OCI-LY7 (cell line): ENCODE measurements at regions not wholly inside any gene's neighbourhood (a gene's known extent, or its start where the extent isn't known, plus 50 kb on each side); places are given as distances from the start of the nearest gene placed in this dataset.

ENCODE experiments used
- BruUV-seq: library from RNA; stranded (reverse); fragments of 400-500 nt; replicated peaks from 2 replicates; lab custom pipeline; 2021; lab: Mats Ljungman, UMichigan
- CTCF ChIA-PET: fragments of 300-600 bp; sonication (Branson Sonifier 250); formaldehyde crosslinking; loops from one replicate; lab custom pipeline; 2022; ENCODE audit warnings: antibody characterized with exemption; ENCODE audit not compliant: unreplicated experiment; lab: Charles Lee
- POLR2A ChIA-PET: fragments of 300-600 bp; sonication (Branson Sonifier 250); formaldehyde crosslinking; loops from one replicate; lab custom pipeline; 2022; ENCODE audit warnings: antibody characterized with exemption; lab: Charles Lee
- DNase-seq: peaks from one replicate; pipeline ENCODE4 v3.0.0-alpha.2; 2015; ENCODE audit warnings: low spot score
- H2AFZ ChIP-seq: fragments of 200-600 bp; sonication (generic), shearing (Covaris generic); 2 replicates; pipeline ENCODE4 v1.6.1; 2014; ENCODE audit warnings: mild to moderate bottlenecking, antibody characterized with exemption, low read length, moderate library complexity
- H3K27ac ChIP-seq: fragments of 200-600 bp; sonication (generic); 2 replicates; pipeline ENCODE4 v1.5.1; 2014; ENCODE audit warnings: mixed run types, low read depth, mild to moderate bottlenecking, moderate library complexity, low read length, inconsistent platforms; ENCODE audit not compliant: poor library complexity, severe bottlenecking
- H3K36me3 ChIP-seq: fragments of 200-600 bp; sonication (generic); 2 replicates; pipeline ENCODE4 v1.6.1; 2014; ENCODE audit warnings: mild to moderate bottlenecking, antibody characterized with exemption, low read length, moderate library complexity, mixed read lengths; ENCODE audit not compliant: insufficient read depth
- H3K4me1 ChIP-seq: fragments of 200-600 bp; sonication (generic); 2 replicates; pipeline ENCODE4 v1.5.1; 2014; ENCODE audit warnings: mild to moderate bottlenecking, low read length; ENCODE audit not compliant: insufficient read depth, poor library complexity, severe bottlenecking
- H3K4me2 ChIP-seq: fragments of 200-600 bp; sonication (generic); 2 replicates; pipeline ENCODE4 v1.6.1; 2014; ENCODE audit warnings: mild to moderate bottlenecking, low read length
- H3K4me3 ChIP-seq: fragments of 200-600 bp; sonication (generic); 2 replicates; pipeline ENCODE4 v1.5.1; 2014; ENCODE audit warnings: mild to moderate bottlenecking, low read depth, low read length; ENCODE audit not compliant: poor library complexity, severe bottlenecking
- H3K79me2 ChIP-seq: fragments of 200-600 bp; sonication (generic); 2 replicates; pipeline ENCODE4 v1.6.1; 2016; ENCODE audit warnings: low read depth, mild to moderate bottlenecking, low read length, moderate library complexity, mixed read lengths; ENCODE audit not compliant: insufficient read depth
- H3K9me2 ChIP-seq: fragments of 200-600 bp; sonication (generic); 2 replicates; pipeline ENCODE4 v1.6.1; 2016; ENCODE audit warnings: mild to moderate bottlenecking, low read length, mixed read lengths; ENCODE audit not compliant: insufficient read depth
- H3K9me3 ChIP-seq: fragments of 200-600 bp; sonication (generic); 2 replicates; pipeline ENCODE4 v1.6.1; 2014; ENCODE audit warnings: mild to moderate bottlenecking, mixed run types, low read length, mixed read lengths
- H4K20me1 ChIP-seq: fragments of 200-600 bp; sonication (generic); 2 replicates; pipeline ENCODE4 v1.6.1; 2014; ENCODE audit warnings: mild to moderate bottlenecking, antibody characterized with exemption, low read length, moderate library complexity, mixed read lengths; ENCODE audit not compliant: insufficient read depth
- CTCF ChIP-seq: fragments of 200-600 bp; sonication (generic); conservative IDR thresholded peaks from 2 replicates; pipeline ENCODE4 v1.5.1; 2014; ENCODE audit warnings: mild to moderate bottlenecking, antibody characterized with exemption, low read length, moderate library complexity, mixed read lengths
- EZH2phosphoT487 ChIP-seq: fragments of 200-600 bp; sonication (generic); IDR thresholded peaks from 2 replicates; pipeline ENCODE4 v1.6.1; 2018; ENCODE audit warnings: low read depth, borderline replicate concordance, mild to moderate bottlenecking, mixed run types, antibody characterized with exemption, low read length, moderate library complexity, mixed read lengths
- intact Hi-C: fragments of 100-400 bp; cut with micrococcal nuclease; formaldehyde crosslinking; loops from one replicate; pipeline ENCODE4 v1.10.0; 2022; ENCODE audit not compliant: unreplicated experiment

GRCh38 chr1:82214606-82215005 is 413.9 kb downstream of the ADGRL2 start:
- Histone ChIP-seq H3K4me3 (no peak overlapping the region), H3K4me1 (no peaks in the 10 kb centered on the region), H2AFZ (0 out of 2 replicates have a peak overlapping the region, but pooled peaks have one; percentile 19), H4K20me1 (no peaks in the 10 kb centered on the region), H3K79me2 (no peaks in the 10 kb centered on the region), H3K4me2 (no peak overlapping the region), H3K9me3 (no peaks in the 10 kb centered on the region), H3K27ac (no peak overlapping the region), H3K36me3 (no peaks in the 10 kb centered on the region), H3K9me2 (no peaks in the 10 kb centered on the region)
- intact Hi-C loops, result no loop called here
- no TSS peak for BruUV-seq
- no peak for DNase-seq
- ChIA-PET CTCF (no interaction called here), POLR2A (interaction anchor here (0.6 kb wide), 1 partner anchor 22 kb away, joined by 3 read pairs; no protein-coding TSS in a partner anchor)
- TF ChIP-seq CTCF (no peak), EZH2phosphoT487 (no peak)

GRCh38 chr1:82197606-82198005 is 396.9 kb downstream of the ADGRL2 start:
- no peak for DNase-seq

More at GRCh38 chr1:82197606-82198005, 396.9 kb downstream of the ADGRL2 start:
- Histone ChIP-seq H3K36me3 (no peaks in the 10 kb centered on the region), H3K4me1 (no peaks in the 10 kb centered on the region), H3K4me2 (no peak overlapping the region), H3K27ac (no peak overlapping the region), H3K79me2 (no peaks in the 10 kb centered on the region), H3K4me3 (no peak overlapping the region), H3K9me3 (no peaks in the 10 kb centered on the region), H3K9me2 (no peaks in the 10 kb centered on the region), H4K20me1 (no peaks in the 10 kb centered on the region), H2AFZ (no peak overlapping the region)
- intact Hi-C loops, result no loop called here
- BruUV-seq, result no TSS peak
- ChIA-PET CTCF (no interaction called here), POLR2A (interaction anchor here (1.3 kb wide), 2 partner anchors 10 to 14 kb away, joined by 3 read pairs; no protein-coding TSS in a partner anchor)
- TF ChIP-seq EZH2phosphoT487 (no peak), CTCF (no peak)
